ENCODE measurements at regions not wholly inside any gene's neighbourhood (a gene's known extent, or its start where the extent isn't known, plus 50 kb on each side); places are given as distances from the start of the nearest gene placed in this dataset.
A peak's percentile ranks its signal among the peaks of the same experiment; 100 is the strongest.

- no peaks in the 10 kb centered on the region for H3K36me3 ChIP-seq
- H3K4me3 ChIP-seq, result no peak overlapping the region
- no peaks in the 10 kb centered on the region for H3K9me3 ChIP-seq
- H3K27me3 ChIP-seq, result no peaks in the 10 kb centered on the region
- no peak for DNase-seq
- TF ChIP-seq POLR2A (IDR thresholded peaks at IDR 0.05) (no peak), CTCF (IDR thresholded peaks at IDR 0.05) (no peak)
- peak overlapping the region in 1 of 2 donors; percentile 1 for H3K27ac ChIP-seq
- H3K4me1 ChIP-seq, result peaks cover 4% of the 10 kb centered on the region in 2 donors
- intact Hi-C loops (cut with DNase I; ENCODE audit: low total_unique reads), result no loop called here
Measured at GRCh38 chr15:96123028-96123400, 207.5 kb upstream of the NR2F2 start.

- intact Hi-C loops (cut with DNase I; ENCODE audit: low total_unique reads), result no loop called here
- Histone ChIP-seq H3K27ac (peak overlapping the region; percentile 1 to 19), H3K4me3 (no peak overlapping the region), H3K9me3 (no peaks in the 10 kb centered on the region), H3K36me3 (no peaks in the 10 kb centered on the region), H3K27me3 (no peaks in the 10 kb centered on the region), H3K4me1 (peaks cover 4% of the 10 kb centered on the region in 2 donors)
- TF ChIP-seq POLR2A (IDR thresholded peaks at IDR 0.05) (no peak), CTCF (IDR thresholded peaks at IDR 0.05) (no peak)
- DNase-seq, result no peak
Measured at GRCh38 chr15:96123630-96124187, 206.8 kb upstream of the NR2F2 start.

GRCh38 chr15:96124436-96124835 is 206.1 kb upstream of the NR2F2 start:
- no peaks in the 10 kb centered on the region for H3K9me3 ChIP-seq

GRCh38 chr15:96125721-96126415 is 204.6 kb upstream of the NR2F2 start:
- DNase-seq, result no peak
- Histone ChIP-seq H3K9me3 (no peaks in the 10 kb centered on the region), H3K4me3 (no peak overlapping the region), H3K27ac (no peak overlapping the region), H3K27me3 (no peaks in the 10 kb centered on the region), H3K36me3 (no peaks in the 10 kb centered on the region), H3K4me1 (peaks cover 4% of the 10 kb centered on the region in 2 donors)
- TF ChIP-seq POLR2A (IDR thresholded peaks at IDR 0.05) (no peak), CTCF (IDR thresholded peaks at IDR 0.05) (no peak)
- intact Hi-C loops (cut with DNase I; ENCODE audit: low total_unique reads), result no loop called here

More at GRCh38 chr15:96124436-96124835, 206.1 kb upstream of the NR2F2 start:
- no peak for TF ChIP-seq POLR2A (IDR thresholded peaks at IDR 0.05)
- H3K4me3 ChIP-seq, result no peak overlapping the region
- H3K27ac ChIP-seq, result peak overlapping the region; percentile 1 to 19
- no peaks in the 10 kb centered on the region for H3K36me3 ChIP-seq
- no peaks in the 10 kb centered on the region for H3K27me3 ChIP-seq
- DNase-seq, result no peak
- peaks cover 4% of the 10 kb centered on the region in 2 donors for H3K4me1 ChIP-seq
- intact Hi-C loops (cut with DNase I; ENCODE audit: low total_unique reads), result no loop called here

GRCh38 chr15:96126859-96127258 is 203.6 kb upstream of the NR2F2 start:
- Histone ChIP-seq H3K9me3 (no peaks in the 10 kb centered on the region), H3K36me3 (no peaks in the 10 kb centered on the region), H3K4me3 (no peak overlapping the region), H3K4me1 (peaks cover 3% of the 10 kb centered on the region in 2 donors), H3K27me3 (no peaks in the 10 kb centered on the region), H3K27ac (no peak overlapping the region)
- no peak for DNase-seq
- TF ChIP-seq CTCF (IDR thresholded peaks at IDR 0.05), result no peak
- no peak for TF ChIP-seq POLR2A (IDR thresholded peaks at IDR 0.05)
- intact Hi-C loops (cut with DNase I; ENCODE audit: low total_unique reads), result no loop called here

All from uterus (tissue), 3 donors.